A549 (cell line): ENCODE measurements at regions not wholly inside any gene's neighbourhood (a gene's known extent, or its start where the extent isn't known, plus 50 kb on each side); places are given as distances from the start of the nearest gene placed in this dataset.

Experiments used
- ATAC-seq, 2 experiments: fragments of 200-7000 bp in 1 of 2; fragments of >200 bp in 1 of 2; cut with Nextera tagmentation in 1 of 2; cut with Tn5 transposase in 1 of 2; 3 replicates each; pipeline versions ENCODE4 v1.8.0 to v1.9.1; 2018 to 2020; ENCODE audit warnings: mild to moderate bottlenecking in 1 of 2, moderate library complexity in 1 of 2
- CTCF ChIA-PET: fragments of 300-600 bp; sonication (Branson Sonifier 250); formaldehyde crosslinking; extraction: SDS; loops from one replicate; lab custom pipeline; 2021; ENCODE audit warnings: antibody characterized with exemption, inconsistent platforms; lab: Yijun Ruan, JAX
- POLR2A ChIA-PET: fragments of 350-600 bp; formaldehyde crosslinking; extraction: SDS; loops from one replicate; lab custom pipeline; 2021; ENCODE audit warnings: antibody characterized with exemption, inconsistent platforms; lab: Yijun Ruan, JAX
- DNase-seq, 2 experiments: peaks; one replicate each; pipeline versions ENCODE4 v3.0.0 to v3.0.0-alpha.2; 2011 to 2016; ENCODE audit warnings: low read depth in 1 of 2, low spot score in 1 of 2
- FAIRE-seq: peaks from 2 replicates; lab custom pipeline; 2011; peaks lifted over from hg19 to GRCh38; lab: Jason Lieb, UNC
- H3K27ac ChIP-seq, 2 experiments: fragments of >200 bp; sonication (Bioruptor Twin); formaldehyde crosslinking; 3 replicates each; pipeline ENCODE4 v1.5.1; 2016 to 2017
- H3K4me1 ChIP-seq: fragments of >200 bp; sonication (Bioruptor Twin); formaldehyde crosslinking; 3 replicates; pipeline ENCODE4 v1.6.1; 2016
- H3K4me2 ChIP-seq: fragments of >200 bp; sonication (Bioruptor Twin); formaldehyde crosslinking; 3 replicates; pipeline ENCODE4 v1.6.1; 2016
- H3K4me3 ChIP-seq: fragments of >200 bp; sonication (Bioruptor Twin); formaldehyde crosslinking; 3 replicates; pipeline ENCODE4 v1.5.1; 2016
- H3K9me3 ChIP-seq: fragments of >200 bp; sonication (Bioruptor Twin); formaldehyde crosslinking; 3 replicates; pipeline ENCODE4 v1.6.1; 2016
- BHLHE40 ChIP-seq: IDR thresholded peaks from 2 replicates; pipeline ENCODE4 v1.6.1; 2012; ENCODE audit warnings: low read depth, low read length, inconsistent platforms
- CEBPB ChIP-seq, 2 experiments: fragments of >200 bp in 1 of 2; sonication (Bioruptor Twin) in 1 of 2; formaldehyde crosslinking in 1 of 2; IDR thresholded peaks; 2 replicates each; pipeline ENCODE4 v1.6.1; 2012 to 2016
- CHD2 ChIP-seq: fragments of 150-350 bp; IDR thresholded peaks from 2 replicates; pipeline ENCODE4 v1.6.1; 2014; ENCODE audit warnings: low read length; ENCODE audit not compliant: partially characterized antibody
- EHF ChIP-seq: fragments of 250-450 bp; sonication (Bioruptor Pico); IDR thresholded peaks from 2 replicates; pipeline ENCODE4 v1.5.0; 2020; ENCODE audit warnings: mild to moderate bottlenecking
- EHMT2 ChIP-seq: fragments of 200-600 bp; sonication (generic); IDR thresholded peaks from 2 replicates; pipeline ENCODE4 v1.6.1; 2016; ENCODE audit warnings: antibody characterized with exemption, low read depth, mild to moderate bottlenecking, moderate library complexity
- EP300 ChIP-seq, 2 experiments: fragments of >200 bp; sonication (Bioruptor Twin); formaldehyde crosslinking; IDR thresholded peaks; 2 replicates in 1 of 2; 3 replicates in 1 of 2; pipeline ENCODE4 v1.6.1; 2016 to 2017
- FOXS1 ChIP-seq: fragments of 250-450 bp; sonication (Bioruptor Pico); IDR thresholded peaks from 2 replicates; pipeline ENCODE4 v1.5.0; 2020; ENCODE audit warnings: mild to moderate bottlenecking, moderate library complexity
- GATA3 ChIP-seq: IDR thresholded peaks from 2 replicates; pipeline ENCODE4 v1.6.1; 2012; ENCODE audit warnings: borderline replicate concordance
- KDM5A ChIP-seq: fragments of 200-600 bp; sonication (generic); IDR thresholded peaks from 2 replicates; pipeline ENCODE4 v1.6.1; 2016; ENCODE audit warnings: antibody characterized with exemption, mild to moderate bottlenecking
- MAFK ChIP-seq: fragments of 450-650 bp; IDR thresholded peaks from 2 replicates; pipeline ENCODE4 v1.6.1; 2014; ENCODE audit not compliant: partially characterized antibody
- MAZ ChIP-seq: fragments of 150-350 bp; IDR thresholded peaks from 2 replicates; pipeline ENCODE4 v1.6.1; 2014; ENCODE audit warnings: antibody characterized with exemption, low read depth, low read length, borderline replicate concordance
- NFE2L2 ChIP-seq: fragments of 150-350 bp; conservative IDR thresholded peaks from 2 replicates; pipeline ENCODE4 v1.6.1; 2014; ENCODE audit warnings: low read length
- POLR2AphosphoS2 ChIP-seq: conservative IDR thresholded peaks from 2 replicates; pipeline ENCODE4 v1.6.1; 2012; ENCODE audit warnings: low read length, improper control_type of control experiment, inconsistent platforms
- RARB ChIP-seq: fragments of 250-450 bp; sonication (Bioruptor Pico); IDR thresholded peaks from 2 replicates; pipeline ENCODE4 v1.8.0; 2021; ENCODE audit warnings: mild to moderate bottlenecking, moderate library complexity
- RFX5 ChIP-seq: fragments of 450-650 bp; IDR thresholded peaks from 2 replicates; pipeline ENCODE4 v1.7.1; 2014; ENCODE audit warnings: antibody characterized with exemption, mild to moderate bottlenecking, moderate library complexity
- RNF2 ChIP-seq: fragments of 200-600 bp; sonication (generic); IDR thresholded peaks from 2 replicates; pipeline ENCODE4 v1.6.1; 2016; ENCODE audit warnings: low read depth, mild to moderate bottlenecking, antibody characterized with exemption, moderate library complexity, borderline replicate concordance
- WGBS: methylation state at CpG from one replicate; pipeline ENCODE4 v1.1.6; 2017; ENCODE audit errors: missing lambda C conversion rate; 5-methylcytosine and 5-hydroxymethylcytosine counted together
- TF ChIP-seq, protein P1 (sequence below): fragments of >200 bp; sonication (Bioruptor Twin); formaldehyde crosslinking; IDR thresholded peaks from 2 replicates; pipeline ENCODE4 v1.6.1; 2016
- TF ChIP-seq, protein P2 (sequence below): fragments of 250-450 bp; sonication (Bioruptor Pico); IDR thresholded peaks from 2 replicates; pipeline ENCODE4 v1.5.0; 2020; ENCODE audit warnings: low read depth, mild to moderate bottlenecking, moderate library complexity
- TF ChIP-seq, protein P3 (sequence below): fragments of 150-350 bp; IDR thresholded peaks from 2 replicates; pipeline ENCODE4 v1.6.1; 2014; ENCODE audit warnings: low read depth, mild to moderate bottlenecking, low read length

DNA sequence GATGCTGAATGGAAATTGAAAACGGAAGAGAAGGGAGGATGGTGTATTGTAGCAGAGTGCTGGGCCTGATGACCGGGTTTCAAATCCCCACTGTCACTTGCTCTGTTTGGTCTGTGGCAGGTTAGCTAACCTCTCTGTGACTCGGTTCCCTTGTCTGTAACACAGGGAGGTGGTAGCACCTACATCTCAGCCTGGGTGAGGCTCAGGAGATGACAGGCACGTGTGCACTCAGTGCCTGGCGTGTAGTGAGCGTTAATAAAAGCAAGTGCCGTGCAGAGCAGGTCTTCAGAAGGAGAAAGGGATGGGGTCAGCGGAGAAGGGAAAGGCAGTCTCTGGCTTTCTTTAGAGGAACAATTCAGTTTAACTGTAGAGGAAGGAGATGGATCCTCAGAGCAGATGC lies 125.5 kb upstream of the SMIM21 start:
- Histone ChIP-seq H3K27ac (no peak overlapping the region), H3K4me3 (no peak overlapping the region), H3K9me3 (no peaks in the 10 kb centered on the region)
- FAIRE-seq (no peak), ATAC-seq (no peak)
- CTCF ChIA-PET, result no interaction called here
- POLR2A ChIA-PET, result no interaction called here
- 48% methylated on average over 7 of the region's 8 CpGs for WGBS
- no peak for TF ChIP-seq BHLHE40
- TF ChIP-seq, all 56 proteins: peak for 0
- no peaks in the 10 kb centered on the region for H3K4me1 ChIP-seq
- H3K4me2 ChIP-seq, result no peak overlapping the region
- no peak for DNase-seq

DNA sequence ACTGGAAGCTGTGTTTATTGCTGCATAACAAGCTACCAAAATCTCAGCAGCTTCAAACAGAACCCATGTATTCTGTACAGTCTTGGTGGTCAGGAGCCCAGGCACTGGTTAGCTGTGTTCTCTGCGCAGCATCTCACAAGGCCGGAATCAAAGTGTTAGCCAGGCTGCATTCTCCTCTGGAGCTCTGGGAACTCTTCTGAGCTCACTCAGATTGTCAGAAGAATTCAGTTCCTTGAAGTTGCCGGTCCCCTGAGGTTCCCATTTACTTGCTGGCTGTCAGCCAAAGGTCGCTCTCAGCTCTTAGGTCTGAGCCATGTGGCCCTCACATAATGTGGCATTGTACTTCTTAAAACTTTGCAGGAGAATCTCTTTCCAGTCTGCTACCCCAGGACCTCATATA lies 123.6 kb upstream of the SMIM21 start:
- 43% methylated on average over 4 of the region's 4 CpGs for WGBS
- H3K4me2 ChIP-seq, result no peak overlapping the region
- no peak overlapping the region for H3K4me3 ChIP-seq
- DNase-seq (no peak), FAIRE-seq (no peak), ATAC-seq (no peak)
- ChIA-PET CTCF (no interaction called here), POLR2A (no interaction called here)
- no peak overlapping the region for H3K27ac ChIP-seq
- no peaks in the 10 kb centered on the region for H3K9me3 ChIP-seq
- no peaks in the 10 kb centered on the region for H3K4me1 ChIP-seq
- TF ChIP-seq EP300 (IDR thresholded peaks at IDR 0.05) (no peak), POLR2AphosphoS2 (no peak), EHMT2 (no peak), CHD2 (no peak), GATA3 (no peak), KDM5A (no peak), MAZ (no peak), RNF2 (no peak), MAFK (no peak), RFX5 (no peak), CEBPB (IDR thresholded peaks at IDR 0.05) (no peak), FOXS1 (no peak), RARB (CRISPR knock-in tag) (no peak), EHF (CRISPR knock-in tag) (no peak), NFE2L2 (no peak)
- TF ChIP-seq, protein P1, sequence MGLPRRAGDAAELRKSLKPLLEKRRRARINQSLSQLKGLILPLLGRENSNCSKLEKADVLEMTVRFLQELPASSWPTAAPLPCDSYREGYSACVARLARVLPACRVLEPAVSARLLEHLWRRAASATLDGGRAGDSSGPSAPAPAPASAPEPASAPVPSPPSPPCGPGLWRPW, result no peak
- TF ChIP-seq, protein P2, sequence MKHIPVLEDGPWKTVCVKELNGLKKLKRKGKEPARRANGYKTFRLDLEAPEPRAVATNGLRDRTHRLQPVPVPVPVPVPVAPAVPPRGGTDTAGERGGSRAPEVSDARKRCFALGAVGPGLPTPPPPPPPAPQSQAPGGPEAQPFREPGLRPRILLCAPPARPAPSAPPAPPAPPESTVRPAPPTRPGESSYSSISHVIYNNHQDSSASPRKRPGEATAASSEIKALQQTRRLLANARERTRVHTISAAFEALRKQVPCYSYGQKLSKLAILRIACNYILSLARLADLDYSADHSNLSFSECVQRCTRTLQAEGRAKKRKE (CRISPR knock-in tag), result no peak
- TF ChIP-seq, protein P3, sequence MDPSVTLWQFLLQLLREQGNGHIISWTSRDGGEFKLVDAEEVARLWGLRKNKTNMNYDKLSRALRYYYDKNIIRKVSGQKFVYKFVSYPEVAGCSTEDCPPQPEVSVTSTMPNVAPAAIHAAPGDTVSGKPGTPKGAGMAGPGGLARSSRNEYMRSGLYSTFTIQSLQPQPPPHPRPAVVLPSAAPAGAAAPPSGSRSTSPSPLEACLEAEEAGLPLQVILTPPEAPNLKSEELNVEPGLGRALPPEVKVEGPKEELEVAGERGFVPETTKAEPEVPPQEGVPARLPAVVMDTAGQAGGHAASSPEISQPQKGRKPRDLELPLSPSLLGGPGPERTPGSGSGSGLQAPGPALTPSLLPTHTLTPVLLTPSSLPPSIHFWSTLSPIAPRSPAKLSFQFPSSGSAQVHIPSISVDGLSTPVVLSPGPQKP, result no peak

DNA sequence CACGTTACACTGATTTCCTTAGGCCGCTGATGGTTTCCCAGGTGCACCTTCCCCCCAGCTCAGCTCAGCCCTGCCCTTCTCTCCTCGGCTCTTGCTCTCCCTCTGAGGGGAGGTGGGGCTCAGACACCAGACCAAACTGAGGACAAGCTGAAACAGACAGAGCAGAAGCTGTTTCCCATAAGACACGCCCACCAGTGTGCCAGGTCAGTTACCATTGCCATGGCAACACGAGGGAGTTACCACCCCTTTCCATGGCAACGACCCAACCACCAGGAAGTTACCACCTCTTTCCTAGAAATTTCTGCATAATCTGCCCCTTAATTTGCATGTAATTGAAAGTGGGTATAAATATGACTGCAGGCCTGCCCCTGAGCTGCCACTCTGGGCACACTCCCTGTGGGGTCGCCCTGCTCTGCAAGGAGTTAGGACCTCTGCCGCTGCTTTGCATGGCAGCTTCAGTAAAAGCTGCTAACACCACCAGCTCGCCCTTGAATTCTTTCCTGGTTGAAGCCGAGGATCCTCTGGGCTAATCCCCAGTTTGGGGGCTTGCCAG lies 120.9 kb upstream of the SMIM21 start:
- no peak for ATAC-seq
- Histone ChIP-seq H3K27ac (no peak overlapping the region), H3K4me1 (no peaks in the 10 kb centered on the region), H3K4me3 (no peak overlapping the region), H3K4me2 (no peak overlapping the region)
- CTCF ChIA-PET, result no interaction called here
- WGBS, result 26% methylated on average over 6 of the region's 10 CpGs
- no peak for TF ChIP-seq CEBPB (IDR thresholded peaks at IDR 0.05)
- TF ChIP-seq RFX5, result no peak
- TF ChIP-seq, all 56 proteins: peak for 0
- peak in 1 of 2 experiments; percentile 27 for DNase-seq
- no peaks in the 10 kb centered on the region for H3K9me3 ChIP-seq
- no peak for FAIRE-seq
- POLR2A ChIA-PET, result no interaction called here

DNA sequence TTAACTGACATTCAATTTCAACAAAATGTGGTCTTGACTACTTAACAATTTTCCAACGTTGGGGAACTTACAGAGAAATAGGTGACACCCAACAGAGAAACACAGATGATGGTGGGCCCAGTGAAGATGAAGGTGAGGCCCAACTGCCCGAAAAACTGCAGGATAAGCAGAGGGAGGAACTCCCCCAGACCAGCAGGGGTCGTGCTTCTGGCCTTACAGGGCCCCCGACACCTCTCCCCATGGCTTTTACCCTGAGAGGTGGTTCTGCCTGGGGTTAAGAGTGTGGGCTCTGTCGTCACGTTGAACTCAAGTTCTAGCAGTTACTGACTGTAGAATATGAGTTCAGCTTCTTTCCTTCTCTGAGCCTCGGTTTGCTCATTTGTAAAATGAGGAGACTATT lies 119.5 kb upstream of the SMIM21 start:
- TF ChIP-seq, protein P2 (CRISPR knock-in tag), result no peak
- TF ChIP-seq CHD2, result no peak
- TF ChIP-seq, all 56 proteins: peak for 0
- Histone ChIP-seq H3K4me3 (no peak overlapping the region), H3K27ac (no peak overlapping the region), H3K9me3 (no peaks in the 10 kb centered on the region), H3K4me2 (no peak overlapping the region), H3K4me1 (no peaks in the 10 kb centered on the region)
- ChIA-PET CTCF (interaction anchor here (0.6 to 0.7 kb wide), 2 partner anchors 60 to 300 kb away, joined by 4 read pairs; no protein-coding TSS in a partner anchor), POLR2A (no interaction called here)
- FAIRE-seq (no peak), ATAC-seq (no peak), DNase-seq (peak in 1 of 2 experiments; percentile 3)
- 33% methylated on average over 7 of the region's 7 CpGs for WGBS
